Breast epithelium (tissue), 4 donors: ENCODE measurements at regions not wholly inside any gene's neighbourhood (a gene's known extent, or its start where the extent isn't known, plus 50 kb on each side); places are given as distances from the start of the nearest gene placed in this dataset.
A peak's percentile ranks its signal among the peaks of the same experiment; 100 is the strongest.

Source experiments
- DNase-seq, 2 donors: peaks; one replicate each; pipeline ENCODE4 v3.0.0-alpha.2; 2019; ENCODE audit warnings: low spot score in 2 of 2
- H3K27ac ChIP-seq, 2 donors: fragments of 200-600 bp; sonication (generic) in 1 of 2; one replicate each; pipeline ENCODE4 v1.5.1; 2016 to 2019; ENCODE audit warnings: mild to moderate bottlenecking in 1 of 2
- H3K27me3 ChIP-seq, 2 donors: fragments of 200-600 bp; sonication (generic) in 1 of 2; one replicate each; pipeline versions ENCODE4 v1.5.1 to v1.6.0; 2017 to 2019; ENCODE audit warnings: control low read depth in 1 of 2, mild to moderate bottlenecking in 1 of 2
- H3K36me3 ChIP-seq: fragments of 200-600 bp; one replicate; pipeline ENCODE4 v1.5.1; 2019
- H3K4me1 ChIP-seq, 2 donors: fragments of 200-600 bp; sonication (generic); one replicate each; pipeline ENCODE4 v1.5.1; 2016 to 2019; ENCODE audit warnings: control low read depth in 1 of 2
- H3K4me3 ChIP-seq, 3 donors: fragments of 200-600 bp; sonication (generic); 1 replicate in 2 of 3; 2 replicates in 1 of 3; pipeline ENCODE4 v1.5.1; 2016 to 2019; ENCODE audit warnings: mild to moderate bottlenecking in 3 of 3, moderate library complexity in 2 of 3
- H3K9me3 ChIP-seq, 2 donors: fragments of 200-600 bp; sonication (generic) in 1 of 2; one replicate each; pipeline ENCODE4 v1.5.1; 2016 to 2019; ENCODE audit warnings: control low read depth in 1 of 2
- POLR2A ChIP-seq: fragments of 450-650 bp; IDR thresholded peaks from one replicate; pipeline ENCODE4 v1.6.1; 2016; ENCODE audit warnings: antibody characterized with exemption, mild to moderate bottlenecking, moderate library complexity
- POLR2AphosphoS5 ChIP-seq, 3 donors: sonication (generic); formaldehyde crosslinking; IDR thresholded peaks; one replicate each; pipeline ENCODE4 v1.6.1; 2017; ENCODE audit warnings: antibody characterized with exemption in 3 of 3
- intact Hi-C: fragments of 100-400 bp; cut with DNase I; formaldehyde crosslinking; loops from one replicate; pipeline ENCODE4 v1.15.1; 2023; ENCODE audit warnings: low total_unique reads
- TF ChIP-seq, protein P1 (sequence below), 3 donors: fragments of 450-650 bp; IDR thresholded peaks; one replicate each; pipeline ENCODE4 v1.5.1; 2016 to 2017; ENCODE audit warnings: antibody characterized with exemption in 3 of 3, mild to moderate bottlenecking in 3 of 3, moderate library complexity in 3 of 3

DNA sequence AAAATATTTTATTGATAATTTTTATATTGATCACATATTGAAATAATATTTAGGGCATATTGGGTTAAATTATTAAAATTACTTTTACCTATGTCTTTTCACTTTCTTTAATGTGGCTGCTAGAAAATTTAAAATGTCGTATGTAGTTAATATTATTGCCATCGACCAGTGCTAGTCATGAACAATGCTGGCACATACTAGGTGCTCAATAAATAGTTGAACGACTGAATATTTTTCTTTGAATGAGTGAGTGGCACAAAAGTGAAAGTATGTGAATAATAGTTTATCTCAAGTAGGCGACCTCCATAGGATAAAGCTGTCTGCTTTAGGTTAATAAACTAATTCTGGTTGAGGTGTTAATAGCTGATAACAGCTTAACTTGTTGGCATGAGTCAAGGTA, 150.8 kb upstream of the FGGY start:
- TF ChIP-seq POLR2A = no peak
- intact Hi-C loops = no loop called here
- Histone ChIP-seq H3K9me3 (no peaks in the 10 kb centered on the region), H3K4me3 (no peak overlapping the region), H3K4me1 (peaks cover 0 to 4% of the 10 kb centered on the region in 2 donors), H3K27ac (no peak overlapping the region), H3K36me3 (no peaks in the 10 kb centered on the region), H3K27me3 (no peaks in the 10 kb centered on the region)
- DNase-seq = no peak

DNA sequence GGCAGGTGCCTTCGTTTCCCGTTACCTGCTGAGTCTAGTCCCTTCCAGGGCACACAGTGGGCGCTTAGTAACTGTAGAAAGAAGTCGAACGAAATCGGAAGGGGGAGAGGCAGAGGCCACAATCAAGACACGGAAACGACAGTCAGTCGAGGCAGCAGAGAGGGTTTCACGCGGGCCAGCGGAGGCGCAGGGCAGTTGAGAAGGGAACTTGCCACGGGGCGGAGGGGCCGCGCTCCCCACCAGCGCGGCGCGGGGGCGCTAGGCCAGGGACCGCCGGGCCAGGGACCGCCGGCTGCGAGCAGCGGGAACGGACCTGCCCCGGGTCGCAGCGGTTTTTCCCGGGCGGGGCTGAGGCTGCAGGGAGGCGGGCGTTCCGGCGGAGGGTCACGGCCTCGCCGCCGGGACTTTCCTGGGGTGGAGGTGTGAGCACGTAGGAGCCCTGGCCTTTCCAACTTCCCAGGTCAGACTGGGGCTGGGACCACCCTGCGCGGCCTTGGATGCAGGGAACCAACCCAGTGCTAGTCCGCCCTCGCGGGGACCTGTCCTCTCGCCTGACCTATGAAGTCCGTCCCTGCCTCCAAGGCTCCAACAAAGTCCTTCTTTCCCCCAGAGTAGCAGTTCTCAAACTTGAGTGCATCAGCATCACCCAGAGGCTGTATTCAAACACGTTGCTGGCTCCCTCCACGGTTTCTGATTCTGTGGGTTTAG, 150.1 kb upstream of the FGGY start:
- TF ChIP-seq POLR2A (no peak), POLR2AphosphoS5 (IDR thresholded peaks at IDR 0.05) (no peak)
- TF ChIP-seq, protein P1, sequence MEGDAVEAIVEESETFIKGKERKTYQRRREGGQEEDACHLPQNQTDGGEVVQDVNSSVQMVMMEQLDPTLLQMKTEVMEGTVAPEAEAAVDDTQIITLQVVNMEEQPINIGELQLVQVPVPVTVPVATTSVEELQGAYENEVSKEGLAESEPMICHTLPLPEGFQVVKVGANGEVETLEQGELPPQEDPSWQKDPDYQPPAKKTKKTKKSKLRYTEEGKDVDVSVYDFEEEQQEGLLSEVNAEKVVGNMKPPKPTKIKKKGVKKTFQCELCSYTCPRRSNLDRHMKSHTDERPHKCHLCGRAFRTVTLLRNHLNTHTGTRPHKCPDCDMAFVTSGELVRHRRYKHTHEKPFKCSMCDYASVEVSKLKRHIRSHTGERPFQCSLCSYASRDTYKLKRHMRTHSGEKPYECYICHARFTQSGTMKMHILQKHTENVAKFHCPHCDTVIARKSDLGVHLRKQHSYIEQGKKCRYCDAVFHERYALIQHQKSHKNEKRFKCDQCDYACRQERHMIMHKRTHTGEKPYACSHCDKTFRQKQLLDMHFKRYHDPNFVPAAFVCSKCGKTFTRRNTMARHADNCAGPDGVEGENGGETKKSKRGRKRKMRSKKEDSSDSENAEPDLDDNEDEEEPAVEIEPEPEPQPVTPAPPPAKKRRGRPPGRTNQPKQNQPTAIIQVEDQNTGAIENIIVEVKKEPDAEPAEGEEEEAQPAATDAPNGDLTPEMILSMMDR (IDR thresholded peaks at IDR 0.05) = no peak
- H3K36me3 ChIP-seq = no peaks in the 10 kb centered on the region
- peak overlapping the region; percentile 50 to 68 for H3K27ac ChIP-seq
- H3K27me3 ChIP-seq = no peaks in the 10 kb centered on the region
- H3K4me1 ChIP-seq = peaks cover 0 to 9% of the 10 kb centered on the region in 2 donors
- intact Hi-C loops = no loop called here
- peak overlapping the region; percentile 48 to 75 (median 54) for H3K4me3 ChIP-seq
- no peak for DNase-seq
- no peaks in the 10 kb centered on the region for H3K9me3 ChIP-seq

DNA sequence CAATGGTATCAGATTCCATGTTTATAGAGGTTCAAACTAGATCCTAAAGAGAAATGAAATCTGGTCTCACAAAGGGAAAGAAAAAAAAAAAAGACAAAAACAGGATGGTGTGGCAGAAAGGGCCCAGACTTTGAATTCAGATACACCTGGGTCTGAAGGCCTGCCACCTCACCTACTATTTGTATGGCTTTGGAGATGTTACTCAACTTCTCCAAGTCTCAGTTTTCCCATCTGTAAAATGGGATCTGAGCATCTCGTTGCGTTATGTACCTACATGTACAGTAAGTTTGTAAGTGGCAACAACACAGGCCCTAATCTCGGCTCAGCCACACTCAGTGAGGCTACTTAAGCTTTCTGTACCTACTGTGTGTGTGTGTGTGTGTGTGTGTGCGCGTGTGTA, 147.5 kb upstream of the FGGY start:
- intact Hi-C loops = no loop called here
- Histone ChIP-seq H3K27ac (no peak overlapping the region), H3K27me3 (no peaks in the 10 kb centered on the region), H3K9me3 (no peaks in the 10 kb centered on the region), H3K36me3 (no peaks in the 10 kb centered on the region), H3K4me3 (no peak overlapping the region), H3K4me1 (peaks cover 0 to 9% of the 10 kb centered on the region in 2 donors)
- TF ChIP-seq, protein P1 (IDR thresholded peaks at IDR 0.05) = no peak
- no peak for TF ChIP-seq POLR2AphosphoS5 (IDR thresholded peaks at IDR 0.05)
- no peak for TF ChIP-seq POLR2A
- DNase-seq = no peak

DNA sequence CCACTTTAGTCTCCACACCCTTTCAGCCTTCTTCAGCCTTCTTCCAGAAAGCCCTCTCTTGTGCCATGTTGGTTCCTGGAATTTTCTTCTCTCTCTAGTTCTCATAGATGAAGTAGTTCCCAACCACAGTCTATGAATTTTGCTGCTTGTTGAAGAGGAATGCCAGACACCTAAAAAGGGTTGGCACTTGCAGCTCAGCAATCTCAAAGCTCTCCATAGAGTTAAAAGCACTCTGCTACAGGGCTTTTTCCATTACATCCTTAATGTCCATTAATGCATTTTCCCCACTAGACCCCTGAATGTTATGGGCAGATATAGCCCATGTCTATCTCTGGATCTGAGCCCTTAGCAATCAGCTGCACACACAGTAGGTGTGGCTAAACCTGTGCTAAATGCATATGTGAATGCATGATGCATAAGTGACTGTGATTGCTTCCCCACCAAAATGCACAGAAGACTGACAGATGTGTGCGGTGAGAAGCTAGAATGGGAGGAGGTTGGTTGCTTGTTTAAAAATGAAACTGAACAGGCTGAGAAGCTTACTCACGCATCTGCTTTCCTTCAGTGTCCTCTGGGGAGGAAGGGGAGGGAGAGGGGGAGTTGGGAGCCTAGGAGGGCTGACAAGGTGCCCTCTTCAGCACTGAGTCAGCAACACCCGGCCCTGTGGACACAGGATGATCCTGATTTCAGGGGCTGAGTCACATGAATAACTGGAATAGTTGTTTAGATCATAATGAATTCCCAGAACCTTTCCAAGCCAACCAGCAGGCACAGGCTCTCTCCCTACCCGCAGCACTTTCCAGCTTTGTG, 146.1 kb upstream of the FGGY start:
- H3K27ac ChIP-seq = peak overlapping the region; percentile 64 to 89
- DNase-seq = peak; percentile 47 to 53
- no peaks in the 10 kb centered on the region for H3K27me3 ChIP-seq
- TF ChIP-seq, protein P1 (IDR thresholded peaks at IDR 0.05) = no peak
- TF ChIP-seq POLR2AphosphoS5 (IDR thresholded peaks at IDR 0.05) = peak; percentile 17 to 91 (median 73)
- peak overlapping the region in 2 of 3 donors; percentile 28 to 44 for H3K4me3 ChIP-seq
- intact Hi-C loops = no loop called here
- H3K36me3 ChIP-seq = no peaks in the 10 kb centered on the region
- H3K9me3 ChIP-seq = no peaks in the 10 kb centered on the region
- H3K4me1 ChIP-seq = peaks cover 0 to 9% of the 10 kb centered on the region in 2 donors

DNA sequence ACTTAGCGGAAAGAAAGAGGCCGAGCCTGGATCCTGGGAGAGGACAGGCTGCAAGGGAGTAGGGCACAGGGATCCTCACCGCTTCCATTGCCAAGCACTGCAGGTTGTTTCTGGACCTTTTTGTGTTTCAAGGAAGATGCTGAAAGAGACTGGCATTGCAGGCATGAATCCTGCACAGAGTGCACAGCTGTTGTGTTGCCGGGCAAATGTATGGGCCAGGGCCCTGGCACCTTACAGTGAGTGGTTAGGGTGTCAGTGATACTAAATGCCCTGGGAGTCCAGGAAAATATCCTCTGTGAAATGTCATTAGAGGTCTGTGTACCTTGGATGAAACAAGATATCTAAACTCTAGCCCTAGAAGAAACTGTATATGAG, 145.5 kb upstream of the FGGY start:
- no peak for DNase-seq
- no peaks in the 10 kb centered on the region for H3K9me3 ChIP-seq
- intact Hi-C loops = no loop called here
- peak overlapping the region; percentile 64 to 89 for H3K27ac ChIP-seq
- TF ChIP-seq, protein P1 (IDR thresholded peaks at IDR 0.05) = no peak
- TF ChIP-seq POLR2A (no peak), POLR2AphosphoS5 (IDR thresholded peaks at IDR 0.05) (no peak)
- H3K4me3 ChIP-seq = peak overlapping the region in 2 of 3 donors; percentile 28 to 44
- H3K27me3 ChIP-seq = no peaks in the 10 kb centered on the region
- no peaks in the 10 kb centered on the region for H3K36me3 ChIP-seq
- peaks cover 0 to 9% of the 10 kb centered on the region in 2 donors for H3K4me1 ChIP-seq
